GM19395 (cell line): ENCODE measurements at regions not wholly inside any gene's neighbourhood (a gene's known extent, or its start where the extent isn't known, plus 50 kb on each side); places are given as distances from the start of the nearest gene placed in this dataset.
"Not testable (repeated sequence)": the region's sequence is repeated elsewhere in the genome, so short reads cannot be mapped to it uniquely, and the experiment has no call there.

ENCODE experiments used
- ATAC-seq: cut with Tn5 transposase; IDR thresholded peaks from one replicate; pipeline ENCODE4 v1.9.1; 2021; ENCODE audit warnings: mild to moderate bottlenecking, moderate library complexity; ENCODE audit not compliant: unreplicated experiment

DNA sequence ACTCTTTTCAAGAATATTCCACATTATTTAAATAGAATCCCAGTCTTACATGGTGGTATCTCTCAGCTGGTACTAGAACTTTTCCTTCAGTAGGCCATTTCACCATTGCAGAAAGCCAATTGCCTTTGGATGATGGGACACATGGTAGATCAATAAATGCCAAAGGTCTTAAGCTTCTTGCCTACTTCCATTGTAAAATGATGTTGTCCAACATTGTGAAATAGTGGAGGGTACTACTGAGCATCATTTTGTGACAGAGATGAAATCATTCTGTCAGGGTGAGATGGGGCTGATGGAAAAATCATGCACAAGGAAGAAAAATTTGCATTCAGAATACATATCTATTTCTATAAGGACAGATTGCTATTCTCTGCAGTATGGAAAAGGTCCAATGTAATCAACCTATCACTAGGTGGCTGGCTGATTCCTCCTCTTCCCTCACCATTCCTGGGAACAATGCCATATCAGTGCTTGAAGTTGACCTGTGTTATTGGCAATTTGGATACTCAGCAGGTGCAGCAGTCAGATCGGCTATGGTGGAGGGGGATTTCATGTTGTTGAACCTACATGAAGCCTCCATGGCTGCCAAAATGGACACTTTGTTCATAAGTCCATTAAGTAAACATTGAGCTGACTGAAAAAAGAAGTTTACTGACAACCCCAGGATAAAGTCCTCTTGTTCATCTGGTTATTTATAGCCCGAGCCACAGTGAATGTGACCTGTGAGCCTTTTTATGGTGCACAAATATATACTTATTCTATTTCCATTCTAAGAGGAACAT is 596.9 kb upstream of the ARPP21 start:
- ATAC-seq: no peak

DNA sequence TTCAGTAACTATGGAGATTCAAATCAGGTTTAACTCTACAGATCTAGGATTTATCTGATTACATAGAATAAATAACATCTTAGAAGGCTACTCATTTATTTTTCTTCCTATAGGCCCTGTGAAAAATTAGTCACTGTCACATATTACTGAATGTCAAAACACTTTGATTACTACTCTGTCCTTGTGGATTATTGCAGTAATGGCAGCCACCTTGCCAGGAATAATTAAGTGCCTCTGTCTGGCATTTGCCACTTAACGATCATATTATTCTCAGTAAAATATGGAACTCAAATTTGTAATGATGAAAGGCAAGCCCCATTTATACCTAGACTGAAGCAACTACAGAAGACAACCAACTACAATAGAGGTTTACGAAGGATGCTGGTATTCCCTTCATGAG is 596.3 kb upstream of the ARPP21 start:
- no peak for ATAC-seq

DNA sequence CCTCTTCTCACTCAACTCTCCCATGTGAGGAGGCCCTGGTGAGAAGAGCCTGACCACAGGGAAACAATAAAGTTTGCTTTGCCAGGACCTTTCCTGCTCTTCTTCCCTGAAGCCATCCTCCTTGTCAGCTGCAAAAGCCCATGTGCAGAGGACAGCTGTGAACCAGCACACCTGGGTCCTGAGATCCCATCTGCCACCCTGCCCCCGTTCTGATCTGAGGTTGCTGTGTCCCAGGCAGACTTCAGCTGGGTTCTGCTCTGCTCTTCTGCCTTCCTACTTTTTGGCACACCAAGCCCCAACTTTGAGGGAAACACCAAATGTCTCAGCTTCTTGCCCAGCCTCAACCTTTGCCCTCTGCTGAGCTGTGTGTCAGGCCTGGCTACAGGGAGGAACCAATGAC is 595.1 kb upstream of the ARPP21 start:
- no peak for ATAC-seq

DNA sequence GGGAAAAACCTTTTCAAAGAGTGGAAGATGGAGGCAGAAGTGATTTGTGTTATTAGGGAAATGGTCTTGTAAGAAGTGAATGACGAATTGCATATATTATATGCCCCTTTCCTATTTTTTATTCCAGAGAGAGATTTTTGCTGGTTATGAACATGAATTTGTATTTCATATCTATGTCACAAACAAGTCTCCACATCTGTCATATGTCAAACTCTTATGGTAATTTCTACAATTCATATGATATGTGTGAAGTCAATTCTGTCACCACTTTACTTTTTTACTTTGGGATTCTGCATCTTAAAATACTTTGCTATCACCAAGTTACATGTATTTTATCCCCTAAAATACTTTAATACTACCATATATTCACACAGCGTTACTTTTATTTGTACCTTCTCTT is 594.2 kb upstream of the ARPP21 start:
- no peak for ATAC-seq

DNA sequence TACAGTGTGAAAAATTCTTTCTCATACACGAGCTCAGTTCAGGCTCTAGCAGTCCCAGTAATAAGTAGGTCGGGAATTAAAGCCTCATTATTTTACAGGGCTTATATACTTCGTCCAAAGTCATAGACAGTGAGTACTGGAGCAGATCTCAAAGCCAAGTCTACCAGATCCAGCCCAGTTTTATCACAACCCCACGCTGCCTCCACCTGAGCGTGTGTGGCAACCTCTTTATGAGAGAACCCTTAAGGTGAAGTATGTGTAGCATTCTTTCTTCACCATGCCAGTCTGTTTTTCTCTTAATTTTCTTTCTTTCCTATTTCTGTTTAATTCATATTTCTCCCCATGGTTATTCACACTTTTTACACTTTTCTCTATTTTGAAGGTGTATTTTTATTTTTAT is 574.6 kb upstream of the ARPP21 start:
- no peak for ATAC-seq

DNA sequence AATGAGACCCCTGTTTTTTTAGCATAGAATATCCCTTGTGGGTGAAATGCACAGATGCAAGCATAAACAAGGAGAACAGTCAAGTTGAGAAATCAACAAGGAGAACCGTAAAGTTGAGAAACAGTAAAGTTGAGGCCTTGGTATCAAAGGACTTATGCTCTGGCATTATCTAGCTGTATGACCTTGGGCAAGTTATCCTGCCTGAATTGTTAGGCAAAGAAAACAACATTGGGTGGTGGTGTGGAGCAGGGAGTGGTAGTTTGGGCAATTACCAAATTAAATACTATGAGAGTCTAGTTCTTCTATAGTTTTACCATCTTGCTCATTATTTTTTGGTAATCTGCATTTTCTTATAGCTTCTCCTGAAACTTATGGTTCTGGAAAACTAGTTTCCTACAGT is 573.4 kb upstream of the ARPP21 start:
- ATAC-seq: no peak

DNA sequence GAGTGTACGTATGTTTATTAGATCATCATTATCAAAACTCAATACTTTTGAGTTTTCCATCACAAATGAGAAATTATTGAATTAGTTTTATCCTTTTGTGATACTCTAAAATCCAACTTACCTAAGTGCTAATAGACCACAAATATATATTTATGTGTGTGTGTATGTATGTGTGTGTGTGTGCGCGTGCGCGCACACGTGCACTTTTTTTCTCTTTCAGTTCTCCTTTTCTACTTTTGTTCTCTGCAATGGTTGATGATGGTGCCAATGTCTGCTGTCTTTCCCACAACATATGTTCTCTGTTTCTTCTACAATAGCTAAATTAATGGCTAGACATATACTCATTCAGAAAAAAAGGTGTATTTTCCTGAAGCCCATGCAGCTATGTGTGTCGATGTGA is 571.6 kb upstream of the ARPP21 start:
- ATAC-seq: no peak

DNA sequence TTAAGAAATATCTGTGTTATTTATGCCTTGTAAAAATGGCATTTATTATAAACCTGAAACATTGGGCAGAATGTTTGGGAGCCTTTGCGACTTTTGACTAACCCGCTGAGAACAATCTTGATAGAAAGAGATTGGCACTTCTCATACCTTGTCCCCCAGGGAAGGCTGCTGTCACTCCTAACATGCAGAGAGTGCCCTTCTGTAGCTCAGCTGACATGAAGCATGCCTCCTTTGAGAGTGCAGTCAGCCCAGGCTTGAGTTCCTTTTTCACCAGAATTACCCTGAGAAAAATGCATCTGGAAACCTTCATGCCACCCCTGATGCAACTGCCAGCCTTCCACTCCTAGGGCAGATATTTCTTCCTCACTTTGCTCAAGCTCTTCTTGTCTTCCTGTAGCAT is 569.2 kb upstream of the ARPP21 start:
- no peak for ATAC-seq

DNA sequence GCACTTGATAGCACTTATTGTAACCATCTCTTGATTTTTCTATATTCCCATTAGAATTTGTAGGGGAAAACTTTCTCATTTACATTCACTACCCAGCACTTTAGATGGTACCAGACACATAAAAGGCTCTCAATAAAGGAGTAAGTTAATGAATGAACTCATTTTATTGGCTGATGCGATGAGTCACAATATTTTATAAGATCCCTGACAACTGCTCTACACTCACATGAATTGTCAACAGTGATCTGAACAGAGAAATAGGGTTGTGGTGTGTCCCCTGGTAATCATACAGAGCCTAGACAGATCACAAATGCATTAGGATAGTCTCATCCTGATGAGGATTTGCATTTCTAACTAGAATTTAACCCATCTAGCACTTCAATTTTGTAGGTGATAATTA is 567.6 kb upstream of the ARPP21 start:
- ATAC-seq: no peak

DNA sequence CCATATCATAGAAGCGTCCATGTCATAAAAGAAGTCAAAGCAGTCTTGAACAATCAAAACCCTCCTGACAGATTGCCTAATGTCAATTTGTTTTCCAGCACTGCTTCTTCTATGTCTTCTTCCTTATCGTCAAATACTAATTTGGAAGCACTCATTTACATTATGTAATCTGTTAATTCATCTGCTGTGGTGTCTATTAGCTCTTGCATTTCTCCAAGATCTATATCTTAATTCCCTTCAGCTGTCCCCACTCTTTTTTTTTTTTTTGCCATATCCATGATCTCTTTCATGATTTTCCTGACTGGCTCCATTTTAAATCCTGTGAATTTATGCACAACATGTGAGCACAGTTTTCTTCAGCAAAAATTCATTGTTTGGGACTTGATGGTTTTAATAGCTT is 560.5 kb upstream of the ARPP21 start:
- ATAC-seq: no peak

DNA sequence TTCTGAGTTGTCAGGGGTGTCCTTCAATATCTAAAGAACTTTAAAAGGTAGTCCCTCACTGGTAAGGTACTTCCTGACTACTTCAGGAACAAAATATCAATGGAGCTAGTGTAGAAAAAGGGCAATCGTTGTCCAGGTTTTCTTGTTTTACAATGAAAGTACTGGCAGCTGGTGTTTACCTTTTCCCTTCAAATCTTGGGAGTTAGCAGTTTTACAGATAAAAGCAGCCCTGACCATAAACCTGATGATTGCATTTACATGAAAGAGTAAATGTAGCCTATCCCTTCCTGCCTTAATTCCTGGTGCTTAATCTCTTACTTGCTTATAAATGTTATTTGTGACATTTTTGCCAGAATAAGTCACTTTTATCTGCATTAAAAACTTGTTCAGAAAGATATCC is 559.9 kb upstream of the ARPP21 start:
- no peak for ATAC-seq

DNA sequence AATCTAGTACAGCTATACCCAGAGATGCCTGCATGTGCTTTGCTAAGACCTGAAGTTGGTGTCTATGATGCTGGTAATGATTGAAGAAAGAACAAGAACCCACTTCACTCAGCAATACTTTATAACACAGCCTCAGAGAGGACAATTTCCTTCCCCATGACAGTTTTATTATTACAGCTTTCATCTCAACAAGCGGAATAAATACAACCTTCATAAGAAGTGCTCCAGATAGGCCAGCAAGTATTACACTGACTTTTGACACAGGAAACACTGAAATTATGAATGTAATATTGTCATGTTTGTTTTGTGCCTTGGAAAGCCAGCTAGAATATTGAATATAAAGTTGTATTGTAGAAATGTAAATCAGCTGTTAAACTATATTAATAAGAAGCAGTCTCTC is 557.4 kb upstream of the ARPP21 start:
- no peak for ATAC-seq

DNA sequence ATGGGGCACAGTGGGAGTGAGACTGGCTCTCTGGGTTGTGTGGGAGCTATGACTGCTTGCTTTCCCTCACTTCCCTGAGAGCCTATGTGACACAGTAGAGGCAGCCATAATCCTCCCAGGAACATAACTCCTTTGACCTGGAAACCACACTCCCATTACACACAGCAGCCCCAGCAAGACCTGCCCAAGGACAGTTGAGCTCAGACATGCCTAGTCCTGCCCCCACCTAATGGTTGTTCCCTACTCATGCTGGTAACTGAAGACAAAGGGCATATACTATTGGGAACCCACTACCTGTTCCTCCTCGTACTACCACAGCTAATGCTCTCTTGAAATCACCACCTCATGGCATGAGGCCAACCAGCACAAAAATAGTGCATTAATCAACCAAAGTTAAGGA is 550.4 kb upstream of the ARPP21 start:
- no peak for ATAC-seq

DNA sequence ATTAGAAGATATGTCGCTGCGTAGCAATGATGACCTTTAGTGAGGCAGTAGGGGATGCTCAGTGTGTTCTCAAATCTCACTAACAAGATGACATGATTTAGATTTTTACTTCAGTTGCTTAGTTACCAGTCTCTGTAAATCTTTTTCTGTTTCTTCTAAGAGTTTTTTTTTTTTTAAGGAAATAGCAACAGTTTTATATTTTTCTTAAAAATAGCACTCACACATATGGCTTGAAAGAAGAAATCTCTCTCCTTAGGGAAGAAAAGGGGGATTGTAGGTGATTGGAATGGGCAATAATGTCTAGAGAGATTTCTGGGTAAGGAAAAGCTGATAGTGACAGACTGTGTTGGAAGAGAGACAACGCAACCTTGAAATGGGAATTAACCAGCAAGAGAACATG is 524.6 kb upstream of the ARPP21 start:
- no peak for ATAC-seq

DNA sequence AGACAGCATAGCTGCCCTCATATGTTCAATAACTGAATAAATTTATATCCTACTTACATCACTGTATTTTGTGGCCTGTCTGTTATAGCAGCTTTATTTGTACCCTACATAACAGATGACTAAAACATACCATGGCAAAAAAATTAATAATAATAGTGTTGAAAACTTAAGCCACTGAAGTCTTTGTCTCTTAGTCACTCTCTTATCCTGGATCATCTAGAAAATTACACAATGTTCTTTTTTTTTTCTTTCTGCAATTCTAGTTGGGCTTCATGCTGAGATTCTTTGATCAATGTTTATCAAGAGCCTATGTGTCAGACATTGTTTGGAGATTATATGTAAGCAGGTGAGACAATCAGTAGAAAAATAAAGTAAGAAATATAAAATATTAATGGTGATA is 519.3 kb upstream of the ARPP21 start:
- ATAC-seq: no peak

DNA sequence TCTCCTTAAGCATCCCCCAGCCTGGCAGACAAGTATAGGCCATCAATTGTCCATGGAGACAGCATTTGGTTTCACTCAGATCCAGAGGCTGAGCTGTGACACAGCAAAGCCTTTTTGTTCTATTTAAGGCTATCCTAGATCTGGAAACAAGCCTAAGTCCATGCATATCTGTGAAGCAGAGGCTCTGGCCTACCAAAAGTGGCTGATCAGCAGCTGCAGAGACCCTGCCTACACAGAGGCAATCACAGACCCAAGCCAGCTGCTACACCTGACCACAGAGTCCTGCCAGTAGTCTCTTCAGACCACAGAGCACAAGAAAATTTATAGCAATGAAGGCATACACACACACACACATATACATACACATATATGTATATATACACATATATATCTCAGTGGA is 501.7 kb upstream of the ARPP21 start:
- ATAC-seq: no peak

DNA sequence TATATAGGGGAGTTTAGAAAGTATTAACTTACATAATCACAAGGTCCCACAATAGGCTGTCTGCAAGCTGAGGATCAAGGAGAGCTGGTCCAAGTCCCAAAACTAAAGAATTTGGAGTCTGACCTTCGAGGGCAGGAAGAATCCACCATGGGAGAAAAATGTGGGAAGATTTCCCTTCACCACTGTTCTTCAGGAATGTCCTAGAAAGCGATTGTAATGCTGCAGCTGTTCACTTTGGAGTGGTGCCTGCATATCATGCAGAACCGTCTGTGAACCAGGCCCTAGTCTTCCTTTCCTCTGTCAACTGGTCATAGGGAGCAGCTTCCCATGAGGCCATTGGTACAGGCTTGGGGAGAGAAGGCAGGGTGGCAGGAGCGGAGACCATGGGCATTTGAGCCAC is 497.9 kb upstream of the ARPP21 start:
- no peak for ATAC-seq

DNA sequence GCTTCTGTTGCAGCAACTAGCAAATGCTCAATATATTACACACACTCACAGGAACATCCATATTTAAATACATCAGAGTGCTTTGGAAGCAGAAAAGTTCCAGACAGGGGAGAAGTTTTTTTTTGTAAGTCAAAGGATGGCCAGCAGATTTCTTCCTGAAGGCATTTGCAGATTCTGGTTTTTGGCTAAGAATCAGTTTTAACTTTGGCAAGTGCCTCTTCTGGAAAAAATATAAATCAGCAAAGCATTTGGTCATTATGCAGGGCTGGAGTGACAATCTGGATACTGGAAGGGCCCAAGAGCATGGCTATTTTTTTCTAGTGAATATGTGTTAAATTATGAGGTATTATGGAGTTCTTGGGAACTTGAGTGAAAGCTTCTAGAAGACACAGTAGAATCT is 495.3 kb upstream of the ARPP21 start:
- ATAC-seq: no peak

DNA sequence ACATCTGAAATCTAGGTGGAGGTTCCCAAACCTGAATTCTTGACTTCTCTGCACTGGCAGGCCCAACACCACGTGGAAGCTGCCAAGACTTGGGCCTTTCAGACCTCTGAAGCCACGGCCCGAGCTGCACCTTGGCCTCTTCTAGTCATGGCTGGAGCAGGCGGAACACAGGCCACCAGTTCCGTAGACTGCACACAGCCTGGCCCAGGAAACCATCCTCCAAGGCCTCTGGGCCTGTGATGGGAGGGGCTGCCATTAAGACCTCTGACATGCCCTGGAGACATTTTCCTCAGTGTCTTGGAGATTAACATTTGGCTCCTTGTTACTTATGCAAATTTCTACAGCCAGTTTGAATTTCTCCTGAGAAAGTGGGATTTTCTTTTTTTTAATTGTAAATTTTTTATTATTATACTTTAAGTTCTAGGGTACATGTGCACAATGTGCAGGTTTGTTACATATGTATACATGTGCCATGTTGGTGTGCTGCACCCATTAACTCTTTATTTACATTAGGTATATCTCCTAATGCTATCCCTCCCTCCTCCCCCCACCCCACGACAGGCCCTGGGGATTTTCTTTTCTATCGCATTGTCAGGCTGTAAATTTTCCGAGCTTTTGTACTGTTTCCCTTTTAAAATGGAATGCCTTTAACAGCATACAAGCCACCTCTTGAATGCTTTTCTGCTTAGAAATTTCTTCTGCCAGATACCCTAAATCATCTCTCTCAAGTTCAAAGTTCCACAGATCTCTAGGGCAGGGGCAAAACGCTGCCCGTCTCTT is 492.9 kb upstream of the ARPP21 start:
- ATAC-seq: not testable (repeated sequence)

DNA sequence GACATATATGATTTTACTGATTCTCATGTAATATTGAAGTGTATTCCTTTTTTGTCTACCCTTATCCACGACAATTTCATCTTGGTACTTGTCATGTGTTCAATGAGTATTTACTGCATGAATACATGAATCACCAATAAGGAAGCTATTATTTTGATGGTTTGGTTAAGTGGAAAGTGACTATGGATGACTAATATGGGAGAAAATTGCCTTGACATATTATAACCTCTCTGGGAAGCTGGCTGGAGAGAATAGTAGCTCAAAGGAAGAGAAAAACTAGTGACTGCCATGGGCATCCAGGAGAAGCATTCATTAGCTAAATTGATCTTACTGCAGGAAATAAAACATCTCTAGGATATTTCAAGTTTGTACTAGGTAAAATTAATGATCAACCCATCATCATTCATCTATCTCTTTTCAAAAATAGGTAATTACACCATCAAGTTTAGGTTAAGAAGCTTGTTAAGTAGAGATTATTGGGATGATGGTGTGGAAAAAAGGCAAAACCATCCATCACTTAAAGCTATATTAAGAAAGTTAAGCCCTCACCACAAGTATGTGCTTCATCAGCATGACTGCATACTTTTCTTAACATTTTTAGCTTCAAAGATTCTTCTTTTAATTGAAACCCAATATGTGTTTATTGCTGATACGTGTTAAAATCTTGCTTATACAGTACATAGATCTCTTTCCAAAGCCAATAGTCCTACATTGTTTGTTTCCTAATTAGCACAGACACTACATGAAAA is 455.2 kb upstream of the ARPP21 start:
- no peak for ATAC-seq

DNA sequence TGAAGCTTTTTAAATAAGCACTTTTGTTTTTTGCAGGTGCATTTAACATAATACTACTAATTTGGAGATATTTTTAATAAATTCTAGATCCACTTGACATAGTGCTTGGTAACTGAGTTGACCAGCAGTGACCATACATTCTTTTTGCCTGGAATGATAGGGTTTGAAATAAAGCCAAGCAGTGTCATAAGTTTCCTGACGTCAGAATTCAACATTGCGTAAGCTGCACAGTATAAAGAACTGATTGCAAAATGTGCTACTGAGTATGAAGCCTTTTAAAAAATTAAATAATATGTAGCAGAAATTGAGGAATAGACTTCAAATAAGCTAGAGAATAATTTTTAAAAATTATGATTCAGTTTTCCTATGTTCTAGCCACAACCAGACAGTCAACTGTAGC is 454.6 kb upstream of the ARPP21 start:
- no peak for ATAC-seq

DNA sequence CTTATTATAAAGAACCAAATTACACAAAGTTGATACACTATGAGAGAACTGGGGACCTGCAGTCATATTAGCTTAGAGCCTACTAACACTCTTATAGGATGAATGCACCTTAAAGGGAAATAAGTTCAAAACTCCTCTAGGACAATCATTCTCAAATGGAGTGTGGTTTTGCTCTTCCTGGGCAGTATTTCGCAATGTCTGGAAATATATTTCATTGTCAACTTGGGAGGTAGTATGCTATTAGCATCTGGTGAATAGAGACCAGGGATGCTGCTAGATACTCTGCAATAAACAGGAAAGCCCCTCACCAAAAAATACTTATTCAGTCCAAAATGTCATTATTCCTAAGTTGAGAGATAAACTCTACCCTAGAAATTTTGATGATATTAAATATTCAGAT is 451.4 kb upstream of the ARPP21 start:
- ATAC-seq: no peak
